ENCODE measurements at regions not wholly inside any gene's neighbourhood (a gene's known extent, or its start where the extent isn't known, plus 50 kb on each side); places are given as distances from the start of the nearest gene placed in this dataset.

- Histone ChIP-seq H3K27me3 (ENCODE audit: control insufficient read depth in 2 of 2, insufficient read depth in 2 of 2, low read length in 2 of 2) (no peaks in the 10 kb centered on the region), H3K27ac (ENCODE audit: low read depth in 1 of 2, low read length in 2 of 2) (no peak overlapping the region), H3K36me3 (replicated peaks in 1 of 2; ENCODE audit: control insufficient read depth in 1 of 2, insufficient read depth in 2 of 2, low read length in 2 of 2) (no peaks in the 10 kb centered on the region), H4K20me1 (ENCODE audit: insufficient read depth, low read length) (no peaks in the 10 kb centered on the region), H3K9ac (ENCODE audit: insufficient read depth, low read length, poor library complexity, severe bottlenecking) (no peak overlapping the region), H3K4me1 (ENCODE audit: control insufficient read depth in 1 of 2, insufficient read depth in 2 of 2, low read length in 2 of 2) (no peaks in the 10 kb centered on the region), H3K79me2 (ENCODE audit: insufficient read depth, low read length) (no peaks in the 10 kb centered on the region), H3K4me2 (replicated peaks; ENCODE audit: extremely low read depth, low read length, poor library complexity, severe bottlenecking) (no peak overlapping the region), H2AFZ (ENCODE audit: insufficient read depth, low read depth, low read length, poor library complexity, severe bottlenecking) (no peak overlapping the region), H3K9me3 (replicated peaks in 1 of 2; ENCODE audit: control insufficient read depth in 1 of 2, insufficient read depth in 1 of 2, low read length in 2 of 2) (peaks cover 0 to 4% of the 10 kb centered on the region in 2 donors), H3K4me3 (replicated peaks in 1 of 3; ENCODE audit: low read depth in 2 of 3, low read length in 3 of 3) (no peak overlapping the region)
- Mint-ChIP-seq H3K4me3 (no peak overlapping the region), H3K27me3 (ENCODE audit: low read depth in 3 of 3) (no peaks in the 10 kb centered on the region), H3K27ac (no peak overlapping the region), H3K4me1 (no peaks in the 10 kb centered on the region), H3K9me3 (peaks cover 0 to 7% (median 3%) of the 10 kb centered on the region in 7 donors), H3K36me3 (no peaks in the 10 kb centered on the region)
- DNase-seq = no peak
- intact Hi-C loops (cut with micrococcal nuclease) = no loop called here
- no peak for TF ChIP-seq CTCF (IDR thresholded peaks at IDR 0.05)
Measured at GRCh38 chr12:87618199-87618598, 411.0 kb downstream of the C12orf50 start.

GRCh38 chr12:87612996-87613395 lies 416.2 kb downstream of the C12orf50 start:
- Histone ChIP-seq H3K79me2 (ENCODE audit: insufficient read depth, low read length) (no peaks in the 10 kb centered on the region), H3K4me2 (replicated peaks; ENCODE audit: extremely low read depth, low read length, poor library complexity, severe bottlenecking) (no peak overlapping the region), H4K20me1 (ENCODE audit: insufficient read depth, low read length) (no peaks in the 10 kb centered on the region), H3K9me3 (replicated peaks in 1 of 2; ENCODE audit: control insufficient read depth in 1 of 2, insufficient read depth in 1 of 2, low read length in 2 of 2) (no peaks in the 10 kb centered on the region), H3K36me3 (replicated peaks in 1 of 2; ENCODE audit: control insufficient read depth in 1 of 2, insufficient read depth in 2 of 2, low read length in 2 of 2) (no peaks in the 10 kb centered on the region), H3K9ac (ENCODE audit: insufficient read depth, low read length, poor library complexity, severe bottlenecking) (no peak overlapping the region), H3K27ac (ENCODE audit: low read depth in 1 of 2, low read length in 2 of 2) (no peak overlapping the region), H2AFZ (ENCODE audit: insufficient read depth, low read depth, low read length, poor library complexity, severe bottlenecking) (no peak overlapping the region), H3K27me3 (ENCODE audit: control insufficient read depth in 2 of 2, insufficient read depth in 2 of 2, low read length in 2 of 2) (no peaks in the 10 kb centered on the region), H3K4me3 (replicated peaks in 1 of 3; ENCODE audit: low read depth in 2 of 3, low read length in 3 of 3) (no peak overlapping the region), H3K4me1 (ENCODE audit: control insufficient read depth in 1 of 2, insufficient read depth in 2 of 2, low read length in 2 of 2) (no peaks in the 10 kb centered on the region)
- intact Hi-C loops (cut with micrococcal nuclease) = no loop called here
- no peak for DNase-seq
- WGBS (ENCODE audit: insufficient coverage) = no CpG with 5 or more reads among the region's 2 CpGs
- no peak for TF ChIP-seq CTCF (IDR thresholded peaks at IDR 0.05)
- H3K9me3 Mint-ChIP-seq = peaks cover 0 to 4% (median 2%) of the 10 kb centered on the region in 7 donors
- no peaks in the 10 kb centered on the region for H3K27me3 Mint-ChIP-seq (ENCODE audit: low read depth in 3 of 3)
- no peaks in the 10 kb centered on the region for H3K4me1 Mint-ChIP-seq
- no peak overlapping the region for H3K4me3 Mint-ChIP-seq
- H3K27ac Mint-ChIP-seq = no peak overlapping the region
- no peaks in the 10 kb centered on the region for H3K36me3 Mint-ChIP-seq

All from CD14-positive monocyte (primary cell).